Stomach (tissue), 8 donors: ENCODE measurements at regions not wholly inside any gene's neighbourhood (a gene's known extent, or its start where the extent isn't known, plus 50 kb on each side); places are given as distances from the start of the nearest gene placed in this dataset.

ENCODE experiments used
- DNase-seq, 2 donors: peaks; one replicate each; pipeline versions ENCODE4 v3.0.0 to v3.0.0-alpha.2; 2013 to 2019
- H3K27ac ChIP-seq, 5 donors: fragments of 200-600 bp in 4 of 5; sonication (generic) in 4 of 5; one replicate each; pipeline ENCODE4 v1.5.1; 2013 to 2019; ENCODE audit warnings: mild to moderate bottlenecking in 1 of 5, moderate library complexity in 1 of 5
- H3K27me3 ChIP-seq, 3 donors: fragments of 200-600 bp; sonication (generic); one replicate each; pipeline ENCODE4 v1.5.1; 2017 to 2019; ENCODE audit warnings: mixed run types in 1 of 3
- H3K36me3 ChIP-seq, 4 donors: fragments of 200-600 bp; sonication (generic); 1 replicate in 3 of 4; 2 replicates in 1 of 4; pipeline ENCODE4 v1.5.1; 2016 to 2019
- H3K4me1 ChIP-seq, 4 donors: fragments of 200-600 bp; sonication (generic); one replicate each; pipeline ENCODE4 v1.5.1; 2016 to 2019
- H3K4me3 ChIP-seq, 4 donors: fragments of 200-600 bp; sonication (generic) in 3 of 4; one replicate each; pipeline ENCODE4 v1.5.1; 2016 to 2019; ENCODE audit warnings: mild to moderate bottlenecking in 1 of 4
- H3K9me3 ChIP-seq, 4 donors: fragments of 200-600 bp; sonication (generic); one replicate each; pipeline ENCODE4 v1.5.1; 2016 to 2019
- EP300 ChIP-seq: sonication (generic); formaldehyde crosslinking; IDR thresholded peaks from one replicate; pipeline ENCODE4 v1.6.1; 2017; ENCODE audit warnings: antibody characterized with exemption
- POLR2A ChIP-seq, 4 donors: fragments of 450-650 bp; IDR thresholded peaks; one replicate each; pipeline ENCODE4 v1.6.1; 2016; ENCODE audit warnings: antibody characterized with exemption in 4 of 4, control low read depth in 2 of 4, mild to moderate bottlenecking in 1 of 4, moderate library complexity in 1 of 4
- POLR2AphosphoS5 ChIP-seq, 3 donors: sonication (generic); formaldehyde crosslinking; IDR thresholded peaks; one replicate each; pipeline ENCODE4 v1.6.1; 2016; ENCODE audit warnings: antibody characterized with exemption in 3 of 3
- WGBS, 5 donors: extraction: QIAGEN DNeasy Blood & Tissue Kit in 3 of 5; methylation state at CpG; one replicate each; pipeline versions ENCODE4 v1.1.5 to v1.1.7; 2013 to 2018; 5-methylcytosine and 5-hydroxymethylcytosine counted together
- intact Hi-C: fragments of 100-400 bp; cut with DNase I; formaldehyde crosslinking; loops from one replicate; pipeline ENCODE4 v1.15.1; 2023; ENCODE audit warnings: low total_unique reads
- TF ChIP-seq, protein P1 (sequence below), 7 experiments: fragments of 450-650 bp in 4 of 7; fragments of 200-600 bp in 3 of 7; sonication (generic) in 3 of 7; IDR thresholded peaks; one replicate each; pipeline ENCODE4 v1.5.1; 2016 to 2019; ENCODE audit warnings: antibody characterized with exemption in 7 of 7, control low read depth in 2 of 7, mild to moderate bottlenecking in 1 of 7
- donor health status: healthy with polysubstance abuse.
- donor health status: Bipolar disorder and iron deficiency.
- donor health status: healthy.

DNA sequence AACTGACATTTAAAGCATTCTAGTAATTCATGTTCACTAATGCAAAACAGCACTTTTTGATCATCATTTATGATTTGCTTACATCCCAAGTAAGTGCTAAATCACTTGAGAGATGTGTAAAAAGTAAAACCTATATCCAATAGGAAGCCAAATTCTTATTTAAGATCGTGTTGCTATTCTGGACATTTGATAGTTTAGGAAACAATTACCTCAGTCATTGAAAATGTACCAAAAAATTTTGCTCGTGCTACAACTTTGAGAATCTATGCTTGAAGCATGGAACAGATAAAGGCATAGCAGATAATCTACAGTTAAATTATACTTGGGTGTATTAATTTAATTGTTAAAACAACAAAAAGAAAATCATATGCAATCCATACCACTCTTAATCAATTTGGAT is 571.6 kb upstream of the NR2F2 start:
- intact Hi-C loops = no loop called here
- peak in 1 of 2 donors; percentile 22 for DNase-seq
- Histone ChIP-seq H3K27ac (no peak overlapping the region), H3K4me3 (no peak overlapping the region), H3K4me1 (no peaks in the 10 kb centered on the region), H3K36me3 (no peaks in the 10 kb centered on the region), H3K27me3 (no peaks in the 10 kb centered on the region), H3K9me3 (no peaks in the 10 kb centered on the region)
- 56 to 76% (median 67%) methylated on average over 2 of the region's 2 CpGs for WGBS, 5 donors
- TF ChIP-seq POLR2AphosphoS5 (IDR thresholded peaks at IDR 0.05) (no peak), EP300 (no peak), POLR2A (IDR thresholded peaks at IDR 0.05) (no peak)
- TF ChIP-seq, protein P1, sequence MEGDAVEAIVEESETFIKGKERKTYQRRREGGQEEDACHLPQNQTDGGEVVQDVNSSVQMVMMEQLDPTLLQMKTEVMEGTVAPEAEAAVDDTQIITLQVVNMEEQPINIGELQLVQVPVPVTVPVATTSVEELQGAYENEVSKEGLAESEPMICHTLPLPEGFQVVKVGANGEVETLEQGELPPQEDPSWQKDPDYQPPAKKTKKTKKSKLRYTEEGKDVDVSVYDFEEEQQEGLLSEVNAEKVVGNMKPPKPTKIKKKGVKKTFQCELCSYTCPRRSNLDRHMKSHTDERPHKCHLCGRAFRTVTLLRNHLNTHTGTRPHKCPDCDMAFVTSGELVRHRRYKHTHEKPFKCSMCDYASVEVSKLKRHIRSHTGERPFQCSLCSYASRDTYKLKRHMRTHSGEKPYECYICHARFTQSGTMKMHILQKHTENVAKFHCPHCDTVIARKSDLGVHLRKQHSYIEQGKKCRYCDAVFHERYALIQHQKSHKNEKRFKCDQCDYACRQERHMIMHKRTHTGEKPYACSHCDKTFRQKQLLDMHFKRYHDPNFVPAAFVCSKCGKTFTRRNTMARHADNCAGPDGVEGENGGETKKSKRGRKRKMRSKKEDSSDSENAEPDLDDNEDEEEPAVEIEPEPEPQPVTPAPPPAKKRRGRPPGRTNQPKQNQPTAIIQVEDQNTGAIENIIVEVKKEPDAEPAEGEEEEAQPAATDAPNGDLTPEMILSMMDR (IDR thresholded peaks at IDR 0.05) = no peak

DNA sequence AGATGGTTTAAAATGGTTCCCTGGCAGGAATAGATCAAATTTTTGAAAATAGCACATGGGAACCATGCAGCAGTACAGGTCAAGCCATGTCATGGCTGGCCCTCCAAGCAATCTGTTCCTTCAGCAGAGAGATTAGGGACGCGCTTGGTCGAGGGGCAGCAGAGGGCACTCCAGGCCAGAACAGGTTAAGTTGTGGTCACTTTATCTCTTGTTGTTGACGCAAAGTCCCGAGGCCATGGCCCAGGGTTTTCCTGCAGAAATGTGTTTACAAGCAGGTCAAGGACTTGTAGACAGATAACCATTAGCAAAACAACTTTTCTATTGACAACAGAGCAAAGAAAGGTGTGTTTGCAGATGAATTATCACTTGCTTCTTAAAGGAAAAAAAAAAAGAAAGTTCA is 570.0 kb upstream of the NR2F2 start:
- no peaks in the 10 kb centered on the region for H3K27me3 ChIP-seq
- H3K4me3 ChIP-seq = no peak overlapping the region
- TF ChIP-seq, protein P1 (IDR thresholded peaks at IDR 0.05) = no peak
- TF ChIP-seq POLR2A (IDR thresholded peaks at IDR 0.05) (no peak), EP300 (no peak), POLR2AphosphoS5 (IDR thresholded peaks at IDR 0.05) (no peak)
- H3K4me1 ChIP-seq = no peaks in the 10 kb centered on the region
- 26 to 47% (median 27%) methylated on average over 5 of the region's 5 CpGs for WGBS, 5 donors
- intact Hi-C loops = no loop called here
- no peaks in the 10 kb centered on the region for H3K9me3 ChIP-seq
- no peak overlapping the region for H3K27ac ChIP-seq
- no peaks in the 10 kb centered on the region for H3K36me3 ChIP-seq
- no peak for DNase-seq

DNA sequence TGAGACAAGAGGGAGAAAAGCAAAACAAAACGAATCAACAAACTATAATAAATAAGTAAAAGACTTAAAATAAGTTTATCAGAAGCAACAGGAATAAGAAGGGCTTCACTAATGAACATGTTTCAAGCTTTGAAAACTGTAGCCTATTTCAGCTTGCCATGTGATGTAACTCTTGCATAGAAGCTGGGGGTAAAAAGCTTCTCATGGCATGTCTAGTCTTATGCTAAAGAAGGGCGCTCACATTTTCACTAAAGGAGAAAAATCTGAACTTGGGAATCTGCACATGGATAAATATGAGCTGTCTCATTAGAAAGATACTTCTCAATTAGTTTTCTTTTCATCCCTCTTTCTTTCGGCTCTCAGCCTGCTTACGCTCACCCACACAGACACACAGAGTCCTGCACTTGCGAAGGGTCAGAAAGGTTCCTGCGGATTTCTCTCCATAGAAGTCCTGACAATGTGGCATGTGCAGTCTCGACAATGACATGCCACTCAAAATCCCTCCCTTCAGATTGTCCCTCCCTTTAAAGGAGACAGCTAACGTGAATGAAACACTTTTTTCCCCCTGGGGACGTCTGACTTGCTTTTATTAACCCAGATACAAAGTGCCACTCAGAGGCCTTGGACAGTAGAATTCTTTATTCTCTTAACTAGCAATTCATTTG is 568.9 kb upstream of the NR2F2 start:
- intact Hi-C loops = no loop called here
- Histone ChIP-seq H3K27me3 (no peaks in the 10 kb centered on the region), H3K27ac (no peak overlapping the region), H3K4me1 (no peaks in the 10 kb centered on the region), H3K4me3 (no peak overlapping the region), H3K36me3 (no peaks in the 10 kb centered on the region), H3K9me3 (no peaks in the 10 kb centered on the region)
- TF ChIP-seq POLR2AphosphoS5 (IDR thresholded peaks at IDR 0.05) (no peak), EP300 (no peak), POLR2A (IDR thresholded peaks at IDR 0.05) (no peak)
- TF ChIP-seq, protein P1 (IDR thresholded peaks at IDR 0.05) = no peak
- DNase-seq = no peak
- 76 to 88% (median 86%) methylated on average over 9 of the region's 9 CpGs for WGBS, 5 donors

DNA sequence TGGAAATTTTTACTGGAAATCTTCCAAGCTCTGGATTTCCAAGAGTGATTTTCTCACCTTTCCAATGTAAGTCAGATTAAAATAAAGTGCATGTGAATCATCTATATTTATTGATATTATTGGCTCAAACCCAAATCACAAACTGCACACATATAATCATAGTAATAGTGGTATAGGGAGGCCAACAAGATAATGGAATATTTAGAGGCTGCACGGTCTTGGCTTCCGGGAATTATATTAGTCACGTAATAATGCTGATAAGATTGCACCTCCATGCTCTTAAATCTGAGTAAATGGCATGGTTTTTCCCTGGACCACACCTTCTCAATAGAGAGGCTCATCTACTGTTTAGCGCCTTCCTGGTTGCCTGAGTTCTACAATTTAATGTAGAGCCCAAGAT is 567.1 kb upstream of the NR2F2 start:
- no peaks in the 10 kb centered on the region for H3K9me3 ChIP-seq
- H3K4me1 ChIP-seq = no peaks in the 10 kb centered on the region
- H3K36me3 ChIP-seq = no peaks in the 10 kb centered on the region
- no peak for DNase-seq
- no peak overlapping the region for H3K27ac ChIP-seq
- H3K27me3 ChIP-seq = no peaks in the 10 kb centered on the region
- 39 to 72% (median 56%) methylated on average over 4 of the region's 4 CpGs for WGBS, 5 donors
- H3K4me3 ChIP-seq = no peak overlapping the region
- TF ChIP-seq POLR2AphosphoS5 (IDR thresholded peaks at IDR 0.05) = peak in 1 of 3 donors; percentile 53
- TF ChIP-seq, protein P1 (IDR thresholded peaks at IDR 0.05) = no peak
- intact Hi-C loops = no loop called here
